H1 (cell line): ENCODE measurements at regions not wholly inside any gene's neighbourhood (a gene's known extent, or its start where the extent isn't known, plus 50 kb on each side); places are given as distances from the start of the nearest gene placed in this dataset.

Experiments used
- CTCF ChIA-PET: fragments of 300-600 bp; sonication (Branson Sonifier 250); formaldehyde crosslinking; loops from one replicate; lab custom pipeline; 2021; ENCODE audit not compliant: partially characterized antibody; lab: Charles Lee
- POLR2A ChIA-PET: fragments of 300-600 bp; sonication (Branson Sonifier 250); formaldehyde crosslinking; loops from one replicate; lab custom pipeline; 2021; ENCODE audit warnings: inconsistent platforms; ENCODE audit not compliant: partially characterized antibody; lab: Charles Lee
- DNase-seq, 2 experiments: peaks; one replicate each; pipeline versions ENCODE4 v3.0.0 to v3.0.0-alpha.2; 2010 to 2022; ENCODE audit warnings: low spot score in 2 of 2, low read depth in 1 of 2, mixed read lengths in 1 of 2
- FAIRE-seq: peaks from 2 replicates; lab custom pipeline; 2011; peaks lifted over from hg19 to GRCh38; lab: Jason Lieb, UNC
- H2AFZ ChIP-seq: 2 replicates; pipeline ENCODE4 v1.8.1; 2012; ENCODE audit warnings: low read length, inconsistent platforms
- H2AK5ac ChIP-seq: 2 replicates; pipeline ENCODE4 v1.6.1; 2013; ENCODE audit warnings: low read depth, low read length
- H2BK120ac ChIP-seq: replicated peaks from 2 replicates; pipeline ENCODE3; 2013; ENCODE audit warnings: low read depth, low read length, inconsistent platforms
- H2BK12ac ChIP-seq: 2 replicates; pipeline ENCODE4 v1.6.1; 2013; ENCODE audit warnings: low read depth, low read length
- H2BK15ac ChIP-seq: 2 replicates; pipeline ENCODE4 v1.6.1; 2013; ENCODE audit warnings: low read length
- H2BK20ac ChIP-seq: 2 replicates; pipeline ENCODE4 v1.6.1; 2013; ENCODE audit warnings: low read length
- H2BK5ac ChIP-seq: 2 replicates; pipeline ENCODE4 v1.6.1; 2013; ENCODE audit warnings: low read depth, low read length
- H3K14ac ChIP-seq: 2 replicates; pipeline ENCODE4 v1.6.1; 2013; ENCODE audit warnings: inconsistent platforms; ENCODE audit not compliant: insufficient read length
- H3K18ac ChIP-seq: 2 replicates; pipeline ENCODE4 v1.6.1; 2013; ENCODE audit warnings: low read length; ENCODE audit errors: extremely low read depth
- H3K23ac ChIP-seq: 2 replicates; pipeline ENCODE4 v1.6.1; 2013; ENCODE audit warnings: inconsistent platforms; ENCODE audit not compliant: insufficient read length
- H3K23me2 ChIP-seq: 2 replicates; pipeline ENCODE4 v1.6.1; 2013; ENCODE audit warnings: low read depth, low read length
- H3K27ac ChIP-seq: 2 replicates; pipeline ENCODE4 v1.6.1; 2011; ENCODE audit warnings: low read depth, low read length, inconsistent platforms
- H3K27me3 ChIP-seq, 4 experiments: replicated peaks in 1 of 4; 1 replicate in 1 of 4; 2 replicates in 3 of 4; pipeline versions ENCODE4 v1.6.1 to v1.8.1; 2011 to 2013; ENCODE audit warnings: low read length in 3 of 4, mild to moderate bottlenecking in 3 of 4, inconsistent platforms in 2 of 4, mixed read lengths in 2 of 4, moderate library complexity in 1 of 4; ENCODE audit not compliant: control insufficient read depth in 3 of 4, insufficient read depth in 3 of 4; ENCODE audit errors: extremely low read depth in 1 of 4
- H3K36me3 ChIP-seq, 4 experiments: 2 replicates each; pipeline versions ENCODE4 v1.6.1 to v1.8.1; 2011 to 2013; ENCODE audit warnings: mild to moderate bottlenecking in 4 of 4, low read length in 3 of 4, moderate library complexity in 2 of 4, control low read depth in 1 of 4, inconsistent platforms in 1 of 4; ENCODE audit not compliant: insufficient read depth in 4 of 4, control insufficient read depth in 2 of 4
- H3K4ac ChIP-seq: replicated peaks from 2 replicates; pipeline ENCODE3; 2013; ENCODE audit warnings: low read length, low read depth, mixed read lengths, inconsistent platforms; ENCODE audit not compliant: insufficient read length
- H3K4me1 ChIP-seq, 4 experiments: replicated peaks in 1 of 4; 1 replicate in 1 of 4; 2 replicates in 3 of 4; pipeline versions ENCODE4 v1.6.1 to v1.8.1; 2011 to 2013; ENCODE audit warnings: low read length in 3 of 4, inconsistent platforms in 2 of 4, mixed read lengths in 1 of 4; ENCODE audit not compliant: insufficient read depth in 4 of 4, control insufficient read depth in 3 of 4
- H3K4me2 ChIP-seq, 2 experiments: 2 replicates each; pipeline versions ENCODE4 v1.6.1 to v1.8.1; 2011 to 2013; ENCODE audit warnings: low read depth in 2 of 2, low read length in 2 of 2, control low read depth in 1 of 2, inconsistent platforms in 1 of 2, mild to moderate bottlenecking in 1 of 2; ENCODE audit not compliant: insufficient read depth in 1 of 2
- H3K4me3 ChIP-seq, 4 experiments: fragments of 200-600, 300-600 bp in 1 of 4; sonication (generic), shearing (Covaris generic), sonication (Bioruptor Twin) in 1 of 4; 2 replicates each; pipeline versions ENCODE4 v1.5.1 to v1.8.1; 2011 to 2016; ENCODE audit warnings: low read length in 4 of 4, low read depth in 3 of 4, control low read depth in 2 of 4, inconsistent platforms in 2 of 4, mild to moderate bottlenecking in 2 of 4, mixed read lengths in 1 of 4, moderate library complexity in 1 of 4; ENCODE audit not compliant: insufficient read depth in 2 of 4; ENCODE audit errors: extremely low read depth in 1 of 4
- H3K56ac ChIP-seq: replicated peaks from 2 replicates; pipeline ENCODE3; 2013; ENCODE audit warnings: low read depth, mild to moderate bottlenecking, mixed read lengths, low read length, inconsistent platforms; ENCODE audit not compliant: insufficient read length
- H3K79me1 ChIP-seq: 2 replicates; pipeline ENCODE4 v1.6.1; 2013; ENCODE audit warnings: low read depth, low read length, control low read depth
- H3K79me2 ChIP-seq, 2 experiments: 2 replicates each; pipeline versions ENCODE4 v1.6.1 to v1.8.1; 2012 to 2013; ENCODE audit warnings: low read length in 2 of 2, mild to moderate bottlenecking in 2 of 2, inconsistent platforms in 1 of 2; ENCODE audit not compliant: insufficient read depth in 2 of 2, control insufficient read depth in 1 of 2
- H3K9ac ChIP-seq, 4 experiments: replicated peaks in 1 of 4; 1 replicate in 1 of 4; 2 replicates in 3 of 4; pipeline versions ENCODE4 v1.6.1 to v1.8.1; 2011 to 2013; ENCODE audit warnings: low read depth in 3 of 4, low read length in 3 of 4, control low read depth in 2 of 4, mild to moderate bottlenecking in 2 of 4, moderate library complexity in 2 of 4, inconsistent platforms in 1 of 4; ENCODE audit errors: extremely low read depth in 1 of 4
- H3K9me3 ChIP-seq, 2 experiments: 2 replicates each; pipeline versions ENCODE4 v1.6.1 to v1.8.1; 2012 to 2013; ENCODE audit warnings: mild to moderate bottlenecking in 2 of 2, moderate library complexity in 2 of 2, control low read depth in 1 of 2, inconsistent platforms in 1 of 2, low read depth in 1 of 2, low read length in 1 of 2, mixed read lengths in 1 of 2; ENCODE audit not compliant: insufficient read depth in 2 of 2
- H4K20me1 ChIP-seq, 2 experiments: replicated peaks in 1 of 2; 2 replicates each; pipeline versions ENCODE3 to v1.8.1; 2011 to 2013; ENCODE audit warnings: inconsistent platforms in 2 of 2, low read length in 2 of 2, mild to moderate bottlenecking in 1 of 2; ENCODE audit not compliant: insufficient read depth in 2 of 2, control insufficient read depth in 1 of 2
- H4K5ac ChIP-seq: 2 replicates; pipeline ENCODE4 v1.6.1; 2013; ENCODE audit warnings: low read length, low read depth, mixed read lengths, inconsistent platforms; ENCODE audit not compliant: insufficient read length
- H4K8ac ChIP-seq: 2 replicates; pipeline ENCODE4 v1.8.0; 2013; ENCODE audit warnings: mild to moderate bottlenecking, moderate library complexity, low read length, inconsistent platforms; ENCODE audit not compliant: insufficient read depth; ENCODE audit errors: extremely low read depth
- H4K91ac ChIP-seq: replicated peaks from 2 replicates; pipeline ENCODE3; 2013; ENCODE audit warnings: low read length, mixed read lengths, inconsistent platforms; ENCODE audit not compliant: insufficient read length
- EGR1 ChIP-seq: IDR thresholded peaks from 2 replicates; pipeline ENCODE4 v1.6.1; 2011; ENCODE audit warnings: low read depth, low read length, borderline replicate concordance
- POLR2AphosphoS5 ChIP-seq: IDR thresholded peaks from 2 replicates; pipeline ENCODE4 v1.6.1; 2011; ENCODE audit warnings: low read depth, low read length
- SIRT6 ChIP-seq: IDR thresholded peaks from one replicate; pipeline ENCODE4 v1.7.1; 2012; ENCODE audit warnings: low read length, inconsistent platforms
- WGBS, 2 experiments: shearing (Covaris generic) in 1 of 2; methylation state at CpG; one replicate each; pipeline versions ENCODE4 v1.1.6 to v1.1.7; 2013 to 2015; ENCODE audit warnings: low lambda C conversion rate in 2 of 2, mixed read lengths in 2 of 2, inconsistent platforms in 1 of 2, low coverage in 1 of 2, missing lambda C conversion rate in 1 of 2; ENCODE audit not compliant: insufficient replicate concordance in 2 of 2, insufficient coverage in 1 of 2, insufficient read length in 1 of 2; ENCODE audit errors: extremely low coverage in 1 of 2, missing lambda C conversion rate in 1 of 2; 5-methylcytosine and 5-hydroxymethylcytosine counted together

- H4K8ac ChIP-seq: no peak overlapping the region
- H2BK15ac ChIP-seq: no peak overlapping the region
- H2BK12ac ChIP-seq: no peak overlapping the region
- no peak overlapping the region for H2BK5ac ChIP-seq
- no peaks in the 10 kb centered on the region for H3K23me2 ChIP-seq
- no peak overlapping the region for H3K4me2 ChIP-seq
- H3K9ac ChIP-seq: no peak overlapping the region
- DNase-seq (no peak), FAIRE-seq (no peak)
- H3K4me1 ChIP-seq: no peaks in the 10 kb centered on the region
- no peak overlapping the region for H3K18ac ChIP-seq
- H3K9me3 ChIP-seq: no peaks in the 10 kb centered on the region
- no peak overlapping the region for H4K91ac ChIP-seq
- no peak overlapping the region for H2AFZ ChIP-seq
- no peak overlapping the region for H3K56ac ChIP-seq
- POLR2A ChIA-PET: interaction anchor here (0.6 kb wide), 1 partner anchor 11 kb away, joined by 3 read pairs; no protein-coding TSS in a partner anchor
- no peaks in the 10 kb centered on the region for H3K79me2 ChIP-seq
- H3K4ac ChIP-seq: no peak overlapping the region
- no peak overlapping the region for H3K14ac ChIP-seq
- H2AK5ac ChIP-seq: no peak overlapping the region
- no peaks in the 10 kb centered on the region for H3K79me1 ChIP-seq
- no peak overlapping the region for H2BK120ac ChIP-seq
- no peaks in the 10 kb centered on the region for H3K36me3 ChIP-seq
- H4K5ac ChIP-seq: no peak overlapping the region
- CTCF ChIA-PET: interaction anchor here (0.8 to 1.6 kb wide), 2 partner anchors 10 to 621 kb away, joined by 3 to 5 read pairs; no protein-coding TSS in a partner anchor
- no peaks in the 10 kb centered on the region for H3K27me3 ChIP-seq
- no peak overlapping the region for H3K4me3 ChIP-seq
- H3K27ac ChIP-seq: no peak overlapping the region
- H3K23ac ChIP-seq: no peak overlapping the region
- WGBS, 2 experiments: 95% methylated on average over 2 of the region's 2 CpGs; no CpG with 5 or more reads in 1 of the 2 experiments
- no peaks in the 10 kb centered on the region for H4K20me1 ChIP-seq
- H2BK20ac ChIP-seq: no peak overlapping the region
- TF ChIP-seq POLR2AphosphoS5: no peak
- TF ChIP-seq EGR1: no peak
- TF ChIP-seq SIRT6: no peak
These were observed 672.7 kb downstream of the CD109 start for GRCh38 chr6:74368746-74369145.
